Stimulated activated CD4-positive, alpha-beta T cell treated with anti-CD3 and anti-CD28 coated beads, TNF-alpha, amount 100 ng/mL, for 48 hours (primary cell): ENCODE measurements at regions not wholly inside any gene's neighbourhood (a gene's known extent, or its start where the extent isn't known, plus 50 kb on each side); places are given as distances from the start of the nearest gene placed in this dataset.

Experiments
- DNase-seq, 3 donors: peaks; one replicate each; pipeline ENCODE4 v3.0.0-alpha.2; 2020; ENCODE audit warnings: low read depth in 3 of 3

DNA sequence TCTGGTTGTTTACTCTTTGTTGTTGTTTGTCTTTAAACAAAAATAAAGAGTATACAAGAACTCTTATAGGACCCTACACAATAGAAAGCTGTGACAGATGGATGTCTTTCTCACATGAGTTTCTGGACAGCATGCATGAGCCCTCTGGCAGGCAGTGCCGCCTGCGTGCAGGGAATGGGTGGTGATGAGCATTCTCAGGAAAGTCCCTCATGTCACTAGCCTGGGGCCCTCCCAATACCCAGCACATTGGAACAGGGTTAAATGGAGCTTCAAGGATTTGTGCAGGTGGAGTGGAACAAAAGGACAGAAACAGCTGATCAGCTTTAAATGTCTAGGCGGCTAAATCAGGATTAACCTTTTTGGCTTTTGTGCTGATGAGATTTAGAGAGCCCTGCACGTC lies 181.0 kb upstream of the CD180 start:
- DNase-seq = no peak

DNA sequence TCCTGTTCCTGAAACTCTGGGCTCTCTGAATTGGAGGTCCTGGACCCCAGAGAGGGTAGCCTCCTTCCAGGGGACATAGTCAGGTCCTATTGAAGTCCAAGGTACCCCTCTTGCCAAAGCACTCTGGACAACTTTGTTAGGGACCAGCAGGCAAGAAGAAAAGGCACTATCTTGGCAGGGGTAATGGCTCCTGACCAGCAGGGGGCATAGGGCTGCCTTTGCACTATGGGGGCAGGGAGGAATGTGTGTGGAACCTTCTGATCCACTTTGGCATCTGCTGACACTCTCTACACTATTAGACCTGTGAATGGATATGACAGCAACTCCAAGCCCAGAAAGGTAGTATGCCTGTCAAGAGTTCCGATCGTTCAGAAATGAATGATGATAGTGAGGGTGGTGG lies 179.0 kb upstream of the CD180 start:
- DNase-seq = no peak

DNA sequence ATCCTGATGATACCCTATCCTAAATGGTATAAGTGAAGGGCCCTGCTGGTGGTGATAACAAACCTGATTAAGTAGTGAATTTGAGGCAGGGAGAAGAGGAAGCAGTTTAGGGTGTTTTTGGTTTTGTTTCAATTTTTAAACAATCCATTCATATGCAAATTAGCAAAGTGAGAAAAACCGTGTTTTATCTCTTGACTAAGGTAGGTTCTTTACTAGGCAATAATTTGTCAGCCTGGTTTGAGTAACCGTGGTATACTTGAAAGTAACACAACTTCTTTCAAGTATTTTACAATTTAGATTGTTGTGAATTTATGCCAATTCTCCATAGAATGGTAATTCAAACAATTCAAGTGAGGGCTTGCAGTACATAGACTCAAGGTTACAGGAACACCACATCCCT lies 177.8 kb upstream of the CD180 start:
- DNase-seq = no peak

DNA sequence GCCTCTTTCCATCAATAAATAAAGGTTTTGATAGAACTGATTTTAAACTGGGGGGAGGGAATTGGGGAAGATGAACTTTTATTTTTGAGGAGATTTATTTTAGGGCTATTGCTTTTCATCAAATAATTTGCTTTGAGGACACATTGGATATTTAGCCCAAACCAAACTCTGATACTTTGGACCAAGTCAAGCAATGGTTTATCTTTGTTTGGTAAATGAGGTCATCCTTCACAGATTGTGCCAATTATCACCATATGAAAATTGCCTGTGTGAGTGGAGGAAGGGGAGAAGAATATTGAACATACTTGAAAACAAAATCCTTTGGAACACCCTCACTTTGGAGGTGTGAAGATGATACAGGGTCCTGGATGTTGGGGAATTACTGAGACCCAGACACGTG lies 176.9 kb upstream of the CD180 start:
- no peak for DNase-seq

DNA sequence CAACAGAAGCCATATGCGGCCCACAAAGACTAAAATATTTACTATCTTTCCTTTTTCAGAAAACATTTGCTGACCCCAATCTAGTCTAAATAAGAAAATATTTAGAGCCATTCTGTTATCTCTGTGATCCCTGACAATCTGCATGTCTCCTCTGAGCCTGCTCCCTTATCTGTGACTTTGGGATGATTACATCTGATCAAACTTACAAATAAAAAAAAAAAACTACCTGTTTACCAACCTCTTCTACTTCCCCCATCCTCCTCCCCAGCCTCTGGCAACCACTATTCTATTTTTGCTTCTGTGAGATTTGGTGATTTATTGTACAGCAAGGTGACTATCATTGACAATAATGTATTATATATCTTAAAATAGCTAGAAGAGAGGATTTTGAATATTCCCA lies 176.3 kb upstream of the CD180 start:
- no peak for DNase-seq

DNA sequence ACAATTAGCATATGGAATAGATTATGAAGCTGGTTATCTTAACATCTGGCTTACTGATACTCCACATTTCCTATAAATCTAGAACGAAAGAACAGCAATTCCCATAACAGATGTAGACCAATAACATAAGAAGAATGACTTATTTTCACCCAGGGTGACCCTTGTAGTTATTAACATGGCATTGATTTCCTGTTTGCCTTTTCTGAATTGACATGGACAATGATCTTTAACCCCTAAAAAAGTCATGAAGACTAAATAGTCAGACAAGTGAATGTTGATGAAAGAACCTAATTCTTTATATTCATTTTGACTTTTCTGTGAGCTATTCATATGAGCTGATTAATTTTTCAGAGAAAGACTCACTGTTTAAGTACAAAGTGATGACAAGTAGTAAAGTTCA lies 175.3 kb upstream of the CD180 start:
- DNase-seq = no peak

DNA sequence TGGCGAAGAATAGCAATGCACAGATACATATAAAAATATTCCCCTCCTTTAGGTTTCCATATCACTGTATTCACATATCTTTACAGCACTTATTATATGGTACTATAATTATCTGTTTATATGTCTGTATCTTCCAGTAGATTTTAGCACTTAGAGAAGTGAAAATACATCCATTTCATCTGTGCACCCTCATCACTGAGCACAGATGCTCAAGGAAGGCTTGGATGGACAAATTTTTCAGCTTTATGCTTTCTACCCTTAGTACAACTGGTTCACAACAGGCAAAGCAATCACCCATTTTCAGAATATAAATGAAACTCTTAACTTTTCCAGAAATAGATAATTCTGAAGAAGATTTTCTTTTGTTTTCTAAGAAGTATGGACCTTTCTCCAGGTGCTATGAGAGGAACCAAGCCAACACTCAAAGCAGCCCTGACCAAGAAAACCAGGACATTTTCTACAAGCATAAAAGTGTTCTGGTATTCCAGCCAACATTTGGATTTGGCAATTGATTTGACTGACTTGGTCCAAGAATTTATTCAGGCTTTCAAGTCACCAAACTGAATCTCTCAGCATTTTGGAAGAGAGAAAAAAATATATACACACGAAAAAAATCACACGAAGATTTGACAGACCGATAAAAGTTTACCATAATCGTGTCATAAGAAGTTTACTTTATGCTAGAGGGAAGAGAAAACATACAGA lies 170.2 kb upstream of the CD180 start:
- DNase-seq = no peak

DNA sequence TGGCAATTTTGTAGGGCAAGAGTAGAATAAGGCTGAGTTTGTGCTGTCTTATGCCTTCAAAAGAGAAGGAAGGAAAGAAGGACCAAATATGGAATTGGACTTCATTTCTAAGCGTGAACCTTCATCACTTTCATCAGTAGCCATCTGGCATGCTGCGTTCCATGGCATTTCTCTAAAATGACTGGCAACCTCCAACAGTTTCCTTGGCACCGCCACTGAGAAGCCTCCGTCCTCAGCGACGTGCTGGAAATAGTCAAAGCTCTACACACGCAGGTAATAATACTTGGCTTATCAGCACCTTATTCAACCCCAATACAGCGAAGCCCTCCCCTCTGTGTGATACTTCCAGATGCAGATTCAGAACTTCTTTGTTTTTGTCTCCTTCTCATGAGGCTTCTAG lies 169.7 kb upstream of the CD180 start:
- DNase-seq = no peak

DNA sequence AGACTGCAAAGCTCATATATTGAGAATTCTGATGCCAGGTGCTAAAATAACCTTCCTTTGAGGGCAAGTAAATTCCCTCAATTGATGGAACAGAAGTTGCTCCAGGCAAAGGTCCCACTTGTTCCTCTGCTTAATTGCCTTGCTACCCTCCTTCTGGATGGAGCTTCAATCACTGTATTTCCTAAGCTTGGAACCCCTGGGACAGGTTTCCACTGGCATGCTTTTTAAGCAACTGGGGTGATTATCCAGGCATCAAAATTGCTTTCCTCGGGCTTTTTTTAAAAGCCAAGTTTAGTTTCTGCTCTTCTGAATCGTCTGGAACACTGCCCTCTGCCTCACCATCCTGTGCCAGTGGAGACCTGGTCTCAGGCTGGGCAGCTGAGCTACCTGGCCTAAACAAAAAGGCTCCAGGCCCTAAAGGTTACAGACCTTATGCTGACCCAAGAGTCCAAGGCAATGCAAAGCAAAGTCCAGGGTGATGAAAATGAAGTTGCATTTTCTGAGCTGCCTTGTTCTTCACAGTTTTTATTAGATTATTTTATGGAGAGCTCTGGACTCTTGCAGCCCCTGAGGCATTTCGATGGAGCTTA lies 167.9 kb upstream of the CD180 start:
- no peak for DNase-seq

DNA sequence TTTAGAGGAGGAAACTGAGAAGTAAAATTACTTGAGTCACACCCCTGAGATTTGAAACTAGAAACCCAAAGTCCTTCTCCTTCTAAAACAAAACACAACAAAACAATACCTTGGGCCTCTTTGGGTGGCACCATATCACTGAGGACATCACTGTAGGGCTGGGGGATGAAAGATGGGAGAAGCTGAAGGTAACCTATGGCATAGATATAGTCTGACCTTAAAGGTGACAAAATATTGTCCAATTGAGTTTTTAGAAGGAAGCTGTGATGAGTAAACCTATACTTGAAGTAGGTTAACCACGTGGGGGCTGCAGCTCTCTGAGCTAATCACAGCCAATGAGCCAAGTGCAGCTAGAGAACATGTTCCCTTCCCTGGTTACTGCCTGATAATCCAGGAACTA lies 167.4 kb upstream of the CD180 start:
- no peak for DNase-seq

DNA sequence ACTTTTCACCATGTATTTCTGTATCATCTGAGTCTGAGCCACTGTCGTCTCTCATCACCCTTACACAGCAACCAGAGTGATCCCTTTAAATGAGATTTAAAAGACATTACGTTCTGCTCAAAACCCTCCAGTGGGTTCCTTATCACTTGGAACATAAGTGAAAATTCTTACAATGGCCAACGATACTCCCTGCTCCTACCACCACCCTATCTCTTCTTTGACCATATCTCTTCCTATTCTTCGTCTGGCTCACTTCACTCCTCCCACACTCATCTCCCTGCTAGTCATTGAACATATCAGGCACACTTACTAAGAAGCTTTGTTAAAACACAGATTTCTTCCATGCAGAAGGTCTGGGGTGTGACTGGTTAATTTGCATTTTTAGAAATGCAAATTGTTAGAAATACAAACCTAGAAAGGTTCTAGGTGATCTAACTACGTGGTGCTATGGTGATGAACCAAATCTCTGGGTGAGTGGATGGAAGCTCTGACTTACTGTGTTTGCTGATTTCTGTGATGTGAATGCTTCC lies 166.6 kb upstream of the CD180 start:
- no peak for DNase-seq

DNA sequence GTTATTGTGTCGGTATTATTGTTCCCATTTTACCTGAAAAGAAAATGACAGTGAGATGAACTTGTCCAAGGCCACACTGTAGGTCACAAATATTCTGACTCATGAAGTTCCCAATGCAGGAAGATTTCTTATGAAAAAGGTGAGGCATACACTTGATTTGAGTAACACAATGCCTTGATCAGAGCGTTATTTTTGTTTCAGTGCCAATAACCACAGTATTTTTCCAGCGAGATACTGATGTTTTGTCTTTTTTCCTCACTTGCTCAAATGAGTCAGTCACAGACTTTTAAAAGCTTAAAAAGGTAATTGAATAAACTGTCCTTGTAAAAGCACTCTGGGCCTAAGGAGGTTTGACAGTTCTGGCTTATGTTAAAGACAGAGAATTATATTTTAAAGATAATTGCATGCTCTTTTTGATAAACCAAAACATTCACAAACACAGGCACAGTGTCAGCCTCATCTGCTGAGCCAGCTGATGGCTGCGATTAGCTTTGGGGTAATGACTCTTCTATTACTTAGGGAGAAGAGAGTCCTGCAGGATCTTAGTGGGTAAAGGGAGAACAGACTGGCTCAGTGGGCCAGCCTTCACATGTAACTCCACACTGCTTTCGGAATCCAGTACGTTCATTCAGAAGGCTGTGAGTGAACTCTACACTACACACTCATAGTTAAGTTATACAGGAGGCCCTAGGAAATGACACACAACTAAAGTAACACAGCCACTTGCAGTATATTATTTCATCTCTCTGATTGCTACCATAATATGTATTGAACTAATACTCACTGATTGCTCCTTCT lies 165.5 kb upstream of the CD180 start:
- no peak for DNase-seq

DNA sequence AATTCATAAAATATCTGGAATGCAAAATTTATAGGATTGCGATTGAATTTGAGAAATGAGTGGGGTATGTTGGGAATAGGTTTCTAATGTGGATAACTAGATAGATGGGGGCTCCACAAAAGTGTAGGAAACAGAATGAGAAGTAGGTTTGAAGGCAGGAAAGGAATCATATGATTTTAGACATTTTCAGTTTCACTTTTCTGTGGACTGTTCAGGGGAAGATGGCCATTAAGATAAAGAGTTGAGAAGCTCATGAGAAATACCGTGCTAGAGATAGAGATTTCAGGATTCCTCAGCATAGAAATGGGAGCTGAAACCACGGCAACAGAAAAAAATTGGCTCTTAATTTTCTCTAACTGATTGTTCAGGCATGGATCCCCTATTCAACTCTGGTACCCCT lies 163.4 kb upstream of the CD180 start:
- no peak for DNase-seq

DNA sequence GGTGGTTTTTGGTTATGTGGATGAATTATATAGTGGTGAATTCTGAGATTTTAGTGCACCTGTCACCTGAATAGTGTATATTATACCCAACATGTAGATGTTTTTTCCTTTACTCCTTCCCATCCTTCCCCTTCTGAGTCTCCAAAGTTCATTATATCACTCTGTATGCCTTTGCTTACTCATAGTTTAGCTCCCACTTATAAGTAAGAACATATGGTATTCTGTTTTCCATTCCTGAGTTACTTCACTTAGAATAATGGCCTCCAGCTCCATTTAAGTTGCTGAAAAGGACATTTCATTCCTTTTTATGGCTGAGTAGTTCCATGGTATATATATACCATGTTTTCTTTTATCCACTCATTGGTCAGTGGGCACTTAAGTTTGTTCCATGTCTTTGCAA lies 161.6 kb upstream of the CD180 start:
- no peak for DNase-seq

DNA sequence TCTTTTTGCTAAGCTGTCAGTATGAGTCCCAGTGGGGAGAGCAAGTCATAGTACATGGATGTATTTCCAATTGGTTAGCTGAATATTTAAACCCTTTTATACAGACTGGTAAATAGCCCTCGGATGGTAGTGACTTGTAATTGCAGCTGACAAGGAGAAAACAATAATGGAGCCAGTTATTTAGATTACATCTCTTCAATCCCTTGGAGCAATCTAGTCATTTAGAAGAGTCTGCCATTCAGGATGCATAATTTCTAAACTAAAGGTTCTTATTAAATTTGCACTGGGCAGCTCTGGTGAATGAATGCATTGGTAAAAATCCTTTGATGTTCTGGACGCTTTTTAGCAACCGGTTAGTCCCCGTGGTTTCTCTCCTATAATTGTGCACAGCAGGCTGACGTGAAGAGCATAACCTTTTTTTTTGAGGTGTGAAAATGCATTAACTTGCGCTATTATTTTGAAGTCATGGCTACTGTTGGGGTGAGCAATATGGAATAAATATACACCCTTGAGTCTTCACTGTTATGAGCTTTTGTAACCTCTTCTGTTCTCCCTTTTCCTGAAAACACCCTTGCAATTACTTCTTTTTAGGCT lies 158.6 kb upstream of the CD180 start:
- no peak for DNase-seq

DNA sequence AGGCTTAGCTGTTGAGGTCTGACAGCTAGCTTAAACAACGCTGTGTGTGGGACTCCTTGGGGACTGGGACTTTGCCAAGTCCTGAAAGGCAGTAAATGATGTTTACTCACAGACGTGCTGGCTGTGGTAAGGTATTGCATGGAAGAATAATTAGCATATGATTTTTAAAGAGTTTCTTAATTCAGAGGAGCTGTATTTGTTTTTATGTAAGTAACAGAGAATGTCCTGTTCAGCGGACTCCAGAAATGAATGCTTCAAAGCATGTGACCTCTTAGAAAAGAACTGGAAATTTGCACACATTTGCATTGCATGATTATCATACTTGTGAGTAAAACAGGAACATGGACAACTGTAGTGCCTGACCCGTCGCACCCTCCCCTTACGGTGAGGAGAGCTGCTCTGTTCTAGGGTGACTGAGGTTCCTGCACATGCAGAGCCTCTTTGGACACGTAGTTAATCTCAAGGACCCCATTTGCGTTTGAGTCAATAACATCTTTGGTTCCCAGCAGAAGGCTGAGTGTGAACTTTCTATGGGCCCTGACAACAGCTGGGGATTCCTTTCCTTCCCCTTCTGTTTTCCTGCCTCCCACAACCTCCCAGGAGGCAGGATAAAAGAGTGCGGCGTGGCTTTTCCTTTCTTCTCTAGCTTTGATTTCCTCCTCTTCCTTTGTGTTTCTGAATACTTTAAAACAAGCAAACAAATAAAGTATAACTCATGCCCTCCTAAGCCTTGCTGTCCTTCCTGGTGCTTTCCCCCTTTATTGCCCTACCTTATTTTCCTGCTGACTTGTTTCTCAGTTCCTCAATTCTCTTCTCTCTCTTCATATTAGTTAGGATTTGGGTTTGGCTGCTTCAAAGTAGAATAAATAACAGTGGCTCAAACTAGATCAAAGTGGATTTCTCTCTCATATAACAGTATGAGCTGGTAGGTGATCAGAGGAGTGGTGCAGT lies 157.2 kb upstream of the CD180 start:
- no peak for DNase-seq

DNA sequence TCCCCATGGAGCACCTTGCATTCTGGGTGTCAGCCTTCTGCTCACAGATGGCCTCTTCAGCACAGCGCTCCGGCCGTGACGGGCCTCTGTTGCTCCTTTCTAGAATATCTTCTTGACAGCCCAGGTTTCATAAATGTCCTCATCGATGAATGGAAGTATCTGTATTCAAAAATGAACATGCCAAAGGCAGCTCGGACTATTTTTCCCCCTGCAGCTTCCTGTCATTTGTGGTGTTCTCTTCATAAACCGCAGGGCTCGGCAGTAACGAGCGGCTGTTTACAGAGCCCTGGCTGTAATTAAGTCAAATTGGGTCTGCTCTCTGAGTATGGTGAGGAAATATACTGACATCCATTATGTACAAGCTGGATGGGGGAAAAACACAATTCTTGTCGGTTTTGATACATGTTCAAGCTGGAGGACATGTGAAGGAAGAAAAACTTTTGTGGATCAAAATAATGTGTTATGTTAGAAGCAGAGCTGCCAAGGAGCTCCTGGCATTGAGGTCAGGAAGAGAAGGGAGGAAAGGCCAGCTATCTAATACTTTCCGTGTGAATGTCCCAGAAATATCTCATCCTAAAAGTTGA lies 154.1 kb upstream of the CD180 start:
- no peak for DNase-seq

DNA sequence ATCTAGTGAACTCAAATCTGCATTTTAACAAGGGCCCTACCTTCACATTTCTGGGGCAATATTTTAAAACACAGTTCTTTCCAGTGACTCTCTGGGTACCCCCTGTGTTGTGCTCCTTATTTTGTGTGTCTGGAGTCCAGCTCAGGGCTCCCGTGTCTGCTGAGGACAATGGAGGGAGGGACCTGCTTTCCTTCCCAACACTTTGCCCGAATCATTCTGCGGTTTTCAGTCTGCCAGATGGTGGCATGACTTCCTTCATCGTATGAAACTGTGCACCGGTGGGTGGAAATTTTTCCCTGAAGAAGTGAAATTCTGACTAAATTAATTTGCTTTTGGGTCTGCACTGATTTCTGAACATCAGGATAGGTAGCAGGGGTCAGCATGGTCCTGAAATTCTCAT lies 153.6 kb upstream of the CD180 start:
- DNase-seq = no peak

DNA sequence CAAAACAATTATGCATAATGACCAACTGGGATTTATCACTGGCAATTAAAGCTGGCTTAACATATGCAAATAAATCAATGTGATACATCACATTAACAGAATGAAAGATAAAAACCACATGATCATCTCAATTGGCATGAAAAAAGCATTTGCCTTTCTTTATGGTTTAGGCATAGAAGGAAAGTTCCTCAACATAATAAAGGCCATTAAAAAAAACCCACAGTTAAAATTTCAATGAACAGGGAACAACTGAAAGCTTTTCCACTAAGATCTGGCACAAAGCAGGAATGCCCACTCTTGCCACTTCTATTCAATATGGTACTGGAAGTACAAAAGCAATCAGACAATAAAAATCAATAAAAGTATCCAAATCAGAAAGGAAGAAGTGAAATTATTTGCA lies 151.2 kb upstream of the CD180 start:
- DNase-seq = no peak

DNA sequence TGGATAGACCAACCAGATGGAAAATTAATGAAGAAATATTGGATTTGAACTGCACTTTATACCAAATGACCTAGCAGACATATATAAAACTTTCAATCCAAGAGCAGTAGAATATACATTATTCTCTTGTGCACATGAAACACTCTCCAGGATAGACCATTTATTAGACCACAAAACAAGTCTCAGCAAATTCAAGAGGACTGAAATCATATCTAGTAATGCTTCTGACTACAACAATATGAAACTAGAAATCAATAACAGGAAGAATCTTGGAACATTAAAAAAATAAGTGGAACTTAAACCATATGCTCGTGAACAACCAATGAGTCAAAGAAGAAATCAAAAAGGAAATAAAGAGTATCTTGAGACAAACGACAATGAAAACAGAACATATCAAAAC lies 150.0 kb upstream of the CD180 start:
- no peak for DNase-seq

DNA sequence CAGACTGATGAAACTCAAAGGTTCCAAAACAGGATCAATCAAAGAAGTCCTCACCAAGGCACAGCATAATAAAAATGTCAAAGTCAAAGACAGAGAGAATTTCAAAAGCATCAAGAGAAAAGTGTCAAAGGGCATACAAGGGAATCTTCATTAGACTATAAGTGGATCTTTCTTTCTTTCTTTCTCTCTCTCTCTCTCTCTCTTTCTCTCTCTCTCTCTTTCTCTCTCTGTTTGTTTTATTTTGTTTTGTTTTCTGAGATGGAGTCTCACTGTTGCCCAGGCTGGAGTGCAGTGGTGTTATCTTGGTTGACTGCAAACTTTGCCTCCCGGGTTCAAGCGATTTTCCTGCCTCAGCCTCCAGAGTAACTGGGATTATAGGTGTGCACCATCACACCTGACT lies 148.3 kb upstream of the CD180 start:
- no peak for DNase-seq
